GM19467 (cell line): ENCODE measurements at regions not wholly inside any gene's neighbourhood (a gene's known extent, or its start where the extent isn't known, plus 50 kb on each side); places are given as distances from the start of the nearest gene placed in this dataset.
"Not testable (repeated sequence)": the region's sequence is repeated elsewhere in the genome, so short reads cannot be mapped to it uniquely, and the experiment has no call there.

Experiments
- ATAC-seq: cut with Tn5 transposase; IDR thresholded peaks from one replicate; pipeline ENCODE4 v1.9.1; 2021; ENCODE audit warnings: mild to moderate bottlenecking, moderate library complexity; ENCODE audit not compliant: unreplicated experiment

DNA sequence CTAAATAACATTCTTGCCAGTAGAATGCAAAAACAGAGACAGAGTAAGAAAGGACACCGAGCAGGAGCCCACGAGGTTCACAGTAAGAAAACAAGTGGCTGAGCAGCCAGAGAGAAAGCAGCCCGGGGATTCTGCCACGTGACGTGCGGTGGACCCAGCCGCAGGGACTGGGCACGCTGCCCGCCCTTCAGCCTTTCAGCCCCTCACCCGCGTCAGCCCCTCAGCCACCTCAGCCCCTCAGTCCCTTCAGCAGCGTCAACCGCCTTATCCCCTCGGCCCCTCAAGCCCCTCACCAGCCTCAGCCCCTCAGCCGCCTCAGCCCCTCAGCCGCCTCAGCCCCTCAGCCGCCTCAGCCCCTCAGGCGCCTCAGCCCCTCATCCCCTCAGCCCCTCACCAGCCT, 1532.2 kb downstream of the REEP3 start:
- not testable (repeated sequence) for ATAC-seq

- ATAC-seq = not testable (repeated sequence)
Measured at GRCh38 chr10:65053831-65054351, 1532.7 kb downstream of the REEP3 start.

- ATAC-seq = not testable (repeated sequence)
Measured at GRCh38 chr10:65054701-65055100, 1533.5 kb downstream of the REEP3 start.

DNA sequence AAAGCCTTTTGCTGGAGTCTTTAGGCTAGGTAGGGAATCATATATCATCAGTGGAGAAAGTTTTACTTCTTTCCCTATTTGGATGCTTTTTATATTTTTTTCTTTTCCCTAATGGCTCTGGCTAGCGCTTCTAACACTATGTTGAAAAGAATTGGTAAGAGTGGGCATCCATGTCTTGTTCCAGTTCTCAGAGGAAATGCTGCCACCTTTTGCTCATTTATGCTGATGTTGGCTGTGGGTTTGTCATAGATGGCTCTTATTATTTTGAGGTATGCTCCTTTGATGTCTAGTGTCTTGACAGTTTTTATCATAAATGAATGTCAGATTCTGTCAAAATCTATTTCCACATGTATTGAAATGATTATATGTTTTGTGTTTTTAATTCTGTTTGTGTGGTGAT, 1544.1 kb downstream of the REEP3 start:
- no peak for ATAC-seq

GRCh38 chr10:65083222-65083621, 1562.0 kb downstream of the REEP3 start:
- no peak for ATAC-seq

DNA sequence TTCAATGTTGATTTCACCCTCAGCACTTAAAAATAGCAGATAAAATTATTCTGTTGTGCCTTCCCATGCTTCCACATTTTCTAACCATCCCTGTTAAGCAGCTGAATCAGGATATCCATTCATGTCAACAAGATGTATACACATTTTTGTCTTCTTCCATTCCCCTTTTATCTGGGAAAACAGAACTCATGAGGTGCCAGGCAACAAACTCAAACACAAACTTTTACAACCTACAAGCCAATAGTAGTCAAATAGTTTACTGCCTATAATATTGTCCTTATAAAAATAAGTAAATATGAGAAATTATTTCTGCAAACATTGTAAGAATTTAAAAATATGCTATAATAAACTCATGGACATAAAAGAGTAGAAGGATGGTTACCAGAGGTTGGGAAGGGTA, 1569.8 kb downstream of the REEP3 start:
- no peak for ATAC-seq

DNA sequence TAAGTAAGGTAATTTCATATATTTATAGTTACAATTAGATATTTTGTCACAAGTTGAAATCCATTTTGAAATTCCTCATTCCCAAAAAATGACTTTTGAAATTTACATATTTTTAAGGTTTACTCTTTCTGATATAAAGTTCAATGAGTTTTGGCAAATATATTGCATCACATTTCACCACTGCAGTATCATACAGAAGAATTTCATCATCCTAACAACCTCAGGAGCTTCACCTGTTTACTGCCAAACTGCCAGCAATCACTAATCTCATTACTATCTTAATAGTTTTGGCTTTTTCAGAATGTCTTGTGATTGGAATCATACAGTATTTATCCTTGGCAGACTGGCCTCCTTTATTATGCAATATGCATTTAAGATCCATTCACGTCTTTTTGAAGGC, 1578.9 kb downstream of the REEP3 start:
- no peak for ATAC-seq

DNA sequence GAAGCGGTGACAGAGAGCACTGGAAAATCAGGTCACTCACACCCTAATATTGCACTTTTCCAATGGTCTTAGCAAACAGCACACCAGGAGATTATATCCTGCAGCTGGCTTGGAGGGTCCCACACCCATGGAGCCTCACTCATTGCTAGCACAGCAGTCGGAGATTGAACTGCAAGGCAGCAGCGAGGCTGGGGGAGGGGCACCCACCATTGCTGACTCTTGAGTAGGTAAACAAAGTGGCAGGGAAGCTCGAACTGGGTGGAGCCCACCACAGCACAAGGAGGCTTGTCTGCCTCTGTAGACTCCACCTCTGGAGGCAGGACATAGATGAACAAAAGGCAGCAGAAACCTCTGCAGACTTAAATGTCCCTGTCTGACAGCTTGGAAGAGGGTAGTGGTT, 1579.7 kb downstream of the REEP3 start:
- ATAC-seq = not testable (repeated sequence)

DNA sequence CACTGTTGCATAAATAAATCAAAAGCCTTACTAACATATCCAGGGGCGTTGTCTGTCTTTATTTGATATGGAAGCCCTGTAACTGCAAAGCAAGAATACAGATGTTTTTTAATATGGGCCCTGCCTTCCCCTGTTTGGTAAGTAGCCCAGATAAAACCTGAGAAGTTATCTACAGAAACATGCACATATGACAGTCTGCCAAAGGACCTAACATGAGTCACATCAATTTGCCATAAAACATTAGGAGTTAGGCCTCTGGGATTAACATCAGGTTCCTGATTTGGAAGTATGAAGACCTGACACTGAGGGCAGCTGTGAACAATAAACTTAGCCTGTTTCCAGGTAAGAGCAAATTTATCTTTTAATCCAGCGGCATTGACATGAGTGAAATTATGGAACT, 1588.8 kb downstream of the REEP3 start:
- no peak for ATAC-seq

GRCh38 chr10:65111059-65111458, 1589.9 kb downstream of the REEP3 start:
- ATAC-seq = not testable (repeated sequence)

- no peak for ATAC-seq
Measured at GRCh38 chr10:65112573-65112972, 1591.4 kb downstream of the REEP3 start.

DNA sequence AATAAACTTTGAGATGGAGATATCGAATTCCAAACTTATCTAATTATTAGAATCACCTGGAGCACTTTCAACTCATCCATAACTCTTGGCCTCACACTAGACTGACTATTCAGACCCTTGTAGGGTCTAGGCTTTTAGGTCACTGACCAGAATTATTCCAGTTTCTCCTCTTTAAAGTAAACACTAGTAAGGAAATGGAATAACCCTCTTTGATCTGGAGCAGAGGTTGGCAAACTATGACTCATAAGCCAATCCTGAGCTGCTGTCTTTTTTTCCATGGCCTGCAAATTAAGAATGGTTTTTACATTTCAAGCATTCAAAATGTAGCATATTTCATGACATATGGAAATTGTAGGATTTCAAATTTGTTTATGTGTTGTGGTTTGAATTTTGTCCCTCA, 1601.9 kb downstream of the REEP3 start:
- no peak for ATAC-seq

- no peak for ATAC-seq
Measured at GRCh38 chr10:65125212-65125611, 1604.0 kb downstream of the REEP3 start.

DNA sequence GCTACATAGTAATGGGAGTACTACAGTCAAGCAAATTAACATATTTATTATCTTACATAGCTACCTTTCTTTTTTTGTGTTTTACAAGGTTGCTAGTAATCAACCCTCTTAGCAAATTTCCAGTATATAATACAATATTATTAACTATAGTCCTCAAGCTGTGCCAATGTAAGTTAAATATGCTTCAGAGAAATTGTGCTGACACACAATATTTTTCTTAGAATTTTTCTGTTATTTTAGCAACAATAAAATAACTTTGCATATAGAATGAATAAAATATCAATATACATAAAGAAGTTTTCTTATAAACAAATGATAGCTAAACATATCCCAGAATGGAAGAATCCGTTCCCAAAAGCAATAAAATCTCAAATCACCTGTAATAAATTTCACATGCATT, 1605.1 kb downstream of the REEP3 start:
- ATAC-seq = no peak

- ATAC-seq = no peak
Measured at GRCh38 chr10:65128277-65128676, 1607.1 kb downstream of the REEP3 start.

DNA sequence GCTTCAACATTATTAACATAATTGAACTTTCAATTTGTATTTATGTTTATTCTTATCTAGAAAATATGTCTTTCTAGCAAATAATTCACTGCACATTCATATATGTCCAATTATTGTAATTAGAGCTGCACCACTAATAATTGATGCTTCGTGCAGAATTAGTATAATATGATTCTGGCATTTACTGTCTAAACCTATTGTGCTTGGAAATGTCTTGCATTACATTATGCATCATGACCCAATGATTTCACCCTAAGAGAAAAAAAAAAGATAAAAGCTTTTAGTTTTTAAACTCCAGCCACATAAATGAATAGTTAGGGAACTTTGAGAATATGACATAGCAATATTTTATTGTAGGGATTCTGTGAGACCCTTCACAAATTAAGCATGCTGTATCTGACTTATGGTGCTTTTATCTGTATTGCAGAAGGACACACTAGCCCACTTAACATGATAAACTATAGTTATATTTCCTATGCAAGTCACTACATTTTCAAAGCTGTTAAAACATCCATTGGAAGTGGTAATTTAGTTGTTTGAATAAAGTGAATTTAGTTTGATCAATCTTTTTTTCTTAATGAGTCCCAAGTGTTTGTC, 1609.1 kb downstream of the REEP3 start:
- ATAC-seq = no peak

- no peak for ATAC-seq
Measured at GRCh38 chr10:65133652-65134051, 1612.5 kb downstream of the REEP3 start.

- ATAC-seq = no peak
Measured at GRCh38 chr10:65135508-65135907, 1614.3 kb downstream of the REEP3 start.

- no peak for ATAC-seq
Measured at GRCh38 chr10:65142641-65143435, 1621.6 kb downstream of the REEP3 start.

DNA sequence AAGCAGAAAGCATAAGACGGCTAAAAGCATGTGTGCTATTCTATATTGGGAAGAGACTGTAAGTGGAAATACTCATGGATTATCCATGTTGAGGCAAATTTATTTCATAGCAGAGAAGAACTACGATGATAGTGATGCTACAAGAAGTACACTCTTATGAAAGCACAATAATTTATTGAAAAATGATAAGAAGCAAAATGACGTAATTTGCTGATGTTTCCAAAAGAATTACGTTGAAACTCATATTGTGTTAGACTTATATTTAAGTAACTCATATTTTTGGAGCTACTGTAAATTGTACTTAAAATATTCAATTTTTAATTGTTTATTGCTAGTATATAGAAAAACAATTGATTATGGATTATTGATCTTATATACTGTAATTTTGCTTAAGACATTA, 1622.5 kb downstream of the REEP3 start:
- ATAC-seq = no peak

DNA sequence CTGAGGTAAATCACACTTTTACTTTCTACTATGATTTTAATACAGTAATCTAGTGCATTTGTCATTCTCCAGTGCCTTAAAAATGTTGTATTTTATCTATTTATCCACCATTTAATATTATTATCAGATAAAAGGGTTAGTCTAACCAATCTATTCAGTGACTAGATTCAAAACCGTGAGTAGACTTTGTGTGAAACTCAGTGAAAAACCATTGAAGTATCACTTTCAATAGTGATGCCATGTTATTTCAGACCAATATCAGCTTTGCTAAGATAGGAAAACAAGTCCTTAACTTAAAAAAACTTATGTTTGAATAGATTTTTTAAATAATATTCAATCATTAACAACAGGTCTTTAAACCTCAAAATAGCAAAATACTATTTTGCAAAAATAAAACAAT, 1628.7 kb downstream of the REEP3 start:
- ATAC-seq = no peak

DNA sequence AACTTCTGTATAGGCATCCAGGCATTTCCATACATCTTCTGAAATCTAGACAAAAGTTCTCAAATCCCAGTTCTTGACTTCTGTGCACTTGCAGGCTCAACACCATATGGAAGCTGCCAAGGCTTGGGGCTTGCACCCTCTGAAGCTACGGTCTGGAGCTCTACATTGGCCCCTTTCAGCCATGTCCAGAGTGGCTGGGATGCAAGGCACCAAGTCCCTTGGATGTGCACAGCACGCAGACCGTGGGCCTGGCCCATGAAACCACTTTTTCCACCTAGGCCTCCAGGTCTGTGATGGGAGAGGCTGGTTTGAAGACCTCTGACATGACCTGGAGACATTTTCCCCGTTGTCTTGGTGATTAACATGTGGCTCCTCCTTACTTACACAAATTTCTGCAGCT, 1645.1 kb downstream of the REEP3 start:
- no peak for ATAC-seq
